ENCODE measurements at regions not wholly inside any gene's neighbourhood (a gene's known extent, or its start where the extent isn't known, plus 50 kb on each side); places are given as distances from the start of the nearest gene placed in this dataset.
A peak's percentile ranks its signal among the peaks of the same experiment; 100 is the strongest.

- TF ChIP-seq CTCF (IDR thresholded peaks at IDR 0.05; ENCODE audit: low read depth, low read length, missing control alignments), result no peak
- no peak overlapping the region for H3K4me3 ChIP-seq (ENCODE audit: low read depth, low read length)
- DNase-seq (ENCODE audit: low read depth), result peak; percentile 23
- in situ Hi-C loops (cut with HindIII; ENCODE audit: low sequenced_read_pairs), result no loop called here
These were observed 150.1 kb upstream of the MAGEB2 start for GRCh38 chrX:30065226-30065625.

- no peak for DNase-seq (ENCODE audit: low read depth)
- H3K4me3 ChIP-seq (ENCODE audit: low read depth, low read length), result no peak overlapping the region
- in situ Hi-C loops (cut with HindIII; ENCODE audit: low sequenced_read_pairs), result no loop called here
- TF ChIP-seq CTCF (IDR thresholded peaks at IDR 0.05; ENCODE audit: low read depth, low read length, missing control alignments), result no peak
These were observed 147.7 kb upstream of the MAGEB2 start for GRCh38 chrX:30067677-30068076.

GRCh38 chrX:30085571-30085970, 129.8 kb upstream of the MAGEB2 start:
- H3K4me3 ChIP-seq (ENCODE audit: low read depth, low read length), result no peak overlapping the region
- in situ Hi-C loops (cut with HindIII; ENCODE audit: low sequenced_read_pairs), result no loop called here
- no peak for DNase-seq (ENCODE audit: low read depth)
- TF ChIP-seq CTCF (IDR thresholded peaks at IDR 0.05; ENCODE audit: low read depth, low read length, missing control alignments), result no peak

GRCh38 chrX:30111431-30111830, 103.9 kb upstream of the MAGEB2 start:
- no peak overlapping the region for H3K4me3 ChIP-seq (ENCODE audit: low read depth, low read length)
- no peak for DNase-seq (ENCODE audit: low read depth)
- in situ Hi-C loops (cut with HindIII; ENCODE audit: low sequenced_read_pairs), result no loop called here
- no peak for TF ChIP-seq CTCF (IDR thresholded peaks at IDR 0.05; ENCODE audit: low read depth, low read length, missing control alignments)

GRCh38 chrX:30141966-30142365, 73.4 kb upstream of the MAGEB2 start:
- no peak overlapping the region for H3K4me3 ChIP-seq (ENCODE audit: low read depth, low read length)
- no peak for DNase-seq (ENCODE audit: low read depth)
- peak; percentile 28 for TF ChIP-seq CTCF (IDR thresholded peaks at IDR 0.05; ENCODE audit: low read depth, low read length, missing control alignments)
- in situ Hi-C loops (cut with HindIII; ENCODE audit: low sequenced_read_pairs), result no loop called here

- no peak for TF ChIP-seq CTCF (IDR thresholded peaks at IDR 0.05; ENCODE audit: low read depth, low read length, missing control alignments)
- no peak overlapping the region for H3K4me3 ChIP-seq (ENCODE audit: low read depth, low read length)
- no peak for DNase-seq (ENCODE audit: low read depth)
- in situ Hi-C loops (cut with HindIII; ENCODE audit: low sequenced_read_pairs), result no loop called here
These were observed 71.1 kb upstream of the MAGEB2 start for GRCh38 chrX:30144221-30144620.

Data from astrocyte of the cerebellum (primary cell).